ENCODE measurements at regions not wholly inside any gene's neighbourhood (a gene's known extent, or its start where the extent isn't known, plus 50 kb on each side); places are given as distances from the start of the nearest gene placed in this dataset.

GRCh38 chr9:91066856-91067255 is 265.2 kb downstream of the SYK start:
- H3K4me3 ChIP-seq (ENCODE audit: low read depth, low read length), result no peak overlapping the region
- TF ChIP-seq CTCF (IDR thresholded peaks at IDR 0.05; ENCODE audit: insufficient read depth, low read depth, low read length), result no peak
- DNase-seq (ENCODE audit: low read depth), result no peak

- no peak for DNase-seq (ENCODE audit: low read depth)
- TF ChIP-seq CTCF (IDR thresholded peaks at IDR 0.05; ENCODE audit: insufficient read depth, low read depth, low read length), result no peak
- no peak overlapping the region for H3K4me3 ChIP-seq (ENCODE audit: low read depth, low read length)
Observed at GRCh38 chr9:91067306-91067860, 265.8 kb downstream of the SYK start.

GRCh38 chr9:91071184-91071990 is 269.8 kb downstream of the SYK start:
- DNase-seq (ENCODE audit: low read depth), result peak; percentile 91
- no peak overlapping the region for H3K4me3 ChIP-seq (ENCODE audit: low read depth, low read length)
- TF ChIP-seq CTCF (IDR thresholded peaks at IDR 0.05; ENCODE audit: insufficient read depth, low read depth, low read length), result no peak

GRCh38 chr9:91073049-91073810 is 271.6 kb downstream of the SYK start:
- no peak for DNase-seq (ENCODE audit: low read depth)
- no peak overlapping the region for H3K4me3 ChIP-seq (ENCODE audit: low read depth, low read length)
- TF ChIP-seq CTCF (IDR thresholded peaks at IDR 0.05; ENCODE audit: insufficient read depth, low read depth, low read length), result no peak

DNA sequence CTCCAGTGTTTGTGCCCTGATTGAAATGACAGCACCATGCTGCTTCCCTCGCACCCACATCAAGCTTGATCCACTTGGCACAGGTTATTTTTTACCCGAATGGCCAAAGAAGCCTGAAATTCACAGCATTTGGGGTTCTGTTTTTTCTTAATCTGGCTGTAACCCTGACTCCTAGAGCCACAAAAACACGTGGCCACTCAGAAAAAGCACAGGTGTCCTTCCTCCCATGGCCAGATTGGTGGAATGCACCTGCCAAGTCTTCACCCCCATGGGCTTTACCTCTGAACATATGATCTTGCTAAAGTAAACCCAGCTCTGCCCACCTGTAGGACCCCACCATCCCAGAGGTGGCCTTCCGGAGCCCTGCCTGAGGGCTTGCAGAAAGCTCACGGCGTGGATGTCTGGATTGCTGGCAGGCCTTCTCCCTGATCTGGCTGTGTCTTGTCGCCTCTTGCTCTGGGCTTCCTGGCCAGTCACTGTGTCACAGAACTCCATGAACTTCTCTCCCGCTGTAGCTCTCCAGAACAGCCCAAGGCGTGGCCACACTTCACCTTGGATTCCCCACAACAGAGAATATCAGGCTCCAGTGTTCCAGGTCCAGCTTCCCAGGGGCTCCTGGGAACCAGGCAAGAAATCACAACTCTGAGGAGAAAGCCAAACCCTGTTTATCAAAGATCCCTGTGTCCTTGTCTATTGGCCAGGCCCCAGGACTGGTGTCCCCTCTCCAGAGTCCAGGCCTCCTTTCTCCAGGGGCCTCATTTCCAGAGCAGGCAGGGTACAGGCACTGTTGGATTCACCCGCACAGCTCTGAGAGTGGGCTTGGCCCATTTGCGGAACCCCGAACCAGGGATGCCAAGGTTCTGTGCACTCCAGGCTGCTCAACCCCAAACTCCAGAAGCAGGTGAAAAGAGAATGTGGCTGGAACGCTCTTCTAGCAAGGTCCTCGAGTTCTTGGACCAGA is 272.5 kb downstream of the SYK start:
- no peak for DNase-seq (ENCODE audit: low read depth)
- H3K4me3 ChIP-seq (ENCODE audit: low read depth, low read length), result no peak overlapping the region
- no peak for TF ChIP-seq CTCF (IDR thresholded peaks at IDR 0.05; ENCODE audit: insufficient read depth, low read depth, low read length)

- no peak for DNase-seq (ENCODE audit: low read depth)
- TF ChIP-seq CTCF (IDR thresholded peaks at IDR 0.05; ENCODE audit: insufficient read depth, low read depth, low read length), result no peak
- H3K4me3 ChIP-seq (ENCODE audit: low read depth, low read length), result no peak overlapping the region
Observed at GRCh38 chr9:91074866-91075265, 273.2 kb downstream of the SYK start.

Measured in fibroblast of villous mesenchyme (primary cell).